ENCODE measurements at regions not wholly inside any gene's neighbourhood (a gene's known extent, or its start where the extent isn't known, plus 50 kb on each side); places are given as distances from the start of the nearest gene placed in this dataset.

DNA sequence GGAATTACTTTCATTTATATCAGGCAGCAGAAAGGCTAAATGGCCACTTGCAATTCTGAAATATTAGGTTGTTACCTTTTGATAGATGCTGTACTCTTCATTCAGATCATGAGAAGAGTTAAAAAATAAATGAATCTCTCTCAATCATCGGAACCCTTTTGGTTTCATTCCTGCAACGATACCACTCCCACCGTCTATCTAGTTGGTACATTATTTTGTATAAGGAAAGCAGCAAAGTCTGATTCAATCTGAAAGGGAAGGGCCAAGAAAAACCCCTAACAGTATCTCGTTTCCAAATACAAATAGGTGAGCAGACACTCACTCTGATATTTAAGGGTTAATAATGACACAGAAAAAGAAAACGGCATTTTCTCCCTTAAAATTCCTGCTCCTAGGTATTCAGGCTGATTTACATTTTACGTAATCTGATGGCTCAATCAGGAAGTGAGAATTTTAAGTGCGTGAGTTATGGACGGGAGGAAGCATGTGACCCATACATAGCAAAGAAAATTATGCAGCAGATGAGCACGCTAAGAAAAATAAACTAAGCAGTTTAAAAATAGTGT is 209.4 kb upstream of the KLF14 start:
- intact Hi-C loops (cut with micrococcal nuclease; ENCODE audit: unreplicated experiment) = no loop called here
- peaks cover 7% of the 10 kb centered on the region; the same call in 1 of the 2 replicates for H3K4me1 ChIP-seq
- no peaks in the 10 kb centered on the region for H3K36me3 ChIP-seq (ENCODE audit: control insufficient read depth, insufficient read depth, low read length)
- peak overlapping the region; percentile 23 for H3K4me3 ChIP-seq (ENCODE audit: low read depth, low read length)
- DNase-seq = no peak
- no peaks in the 10 kb centered on the region for H3K27me3 ChIP-seq (replicated peaks; ENCODE audit: control insufficient read depth, insufficient read depth, low read length)
- CTCF ChIA-PET = interaction anchor here (1.5 kb wide), 1 partner anchor 46 kb away, joined by 6 read pairs; no protein-coding TSS in a partner anchor
- TF ChIP-seq CTCF (IDR thresholded peaks at IDR 0.05; ENCODE audit: insufficient read depth in 1 of 2, low read depth in 1 of 2, low read length in 1 of 2, severe bottlenecking in 1 of 2, unreplicated experiment in 1 of 2) = no peak
- Mint-ChIP-seq H3K4me1 (ENCODE audit: low read depth, unreplicated experiment) (peaks cover 16% of the 10 kb centered on the region), H3K4me3 (ENCODE audit: unreplicated experiment) (peak overlapping the region; percentile 91), H3K36me3 (ENCODE audit: insufficient read depth, unreplicated experiment) (no peaks in the 10 kb centered on the region), H3K27me3 (ENCODE audit: insufficient read depth, unreplicated experiment) (no peaks in the 10 kb centered on the region), H3K9me3 (ENCODE audit: unreplicated experiment) (no peaks in the 10 kb centered on the region), H3K27ac (ENCODE audit: unreplicated experiment) (peak overlapping the region; percentile 67)
- BruUV-seq (replicated peaks) = no TSS peak
- no peaks in the 10 kb centered on the region for H3K9me3 ChIP-seq
- POLR2A ChIA-PET = no interaction called here

- no TSS peak for BruUV-seq (replicated peaks)
- DNase-seq = no peak
- no peaks in the 10 kb centered on the region for H3K36me3 Mint-ChIP-seq (ENCODE audit: insufficient read depth, unreplicated experiment)
- H3K4me3 Mint-ChIP-seq (ENCODE audit: unreplicated experiment) = peak overlapping the region; percentile 91
- no peaks in the 10 kb centered on the region for H3K27me3 ChIP-seq (replicated peaks; ENCODE audit: control insufficient read depth, insufficient read depth, low read length)
- CTCF ChIA-PET = interaction anchor here (1.5 kb wide), 1 partner anchor 47 kb away, joined by 6 read pairs; no protein-coding TSS in a partner anchor
- no peaks in the 10 kb centered on the region for H3K9me3 Mint-ChIP-seq (ENCODE audit: unreplicated experiment)
- H3K9me3 ChIP-seq = no peaks in the 10 kb centered on the region
- intact Hi-C loops (cut with micrococcal nuclease; ENCODE audit: unreplicated experiment) = no loop called here
- H3K4me3 ChIP-seq (ENCODE audit: low read depth, low read length) = 0 out of 2 replicates have a peak overlapping the region, but pooled peaks have one; percentile 3
- H3K27ac Mint-ChIP-seq (ENCODE audit: unreplicated experiment) = peak overlapping the region; percentile 67
- H3K4me1 Mint-ChIP-seq (ENCODE audit: low read depth, unreplicated experiment) = peaks cover 16% of the 10 kb centered on the region
- no peak for TF ChIP-seq CTCF (IDR thresholded peaks at IDR 0.05; ENCODE audit: insufficient read depth in 1 of 2, low read depth in 1 of 2, low read length in 1 of 2, severe bottlenecking in 1 of 2, unreplicated experiment in 1 of 2)
- no peaks in the 10 kb centered on the region for H3K36me3 ChIP-seq (ENCODE audit: control insufficient read depth, insufficient read depth, low read length)
- H3K27me3 Mint-ChIP-seq (ENCODE audit: insufficient read depth, unreplicated experiment) = no peaks in the 10 kb centered on the region
- peaks cover 7% of the 10 kb centered on the region; the same call in 1 of the 2 replicates for H3K4me1 ChIP-seq
- POLR2A ChIA-PET = interaction anchor here (0.6 kb wide), 1 partner anchor 18 kb away, joined by 10 read pairs; no protein-coding TSS in a partner anchor
Measured at GRCh38 chr7:130943981-130944380, 210.0 kb upstream of the KLF14 start.

DNA sequence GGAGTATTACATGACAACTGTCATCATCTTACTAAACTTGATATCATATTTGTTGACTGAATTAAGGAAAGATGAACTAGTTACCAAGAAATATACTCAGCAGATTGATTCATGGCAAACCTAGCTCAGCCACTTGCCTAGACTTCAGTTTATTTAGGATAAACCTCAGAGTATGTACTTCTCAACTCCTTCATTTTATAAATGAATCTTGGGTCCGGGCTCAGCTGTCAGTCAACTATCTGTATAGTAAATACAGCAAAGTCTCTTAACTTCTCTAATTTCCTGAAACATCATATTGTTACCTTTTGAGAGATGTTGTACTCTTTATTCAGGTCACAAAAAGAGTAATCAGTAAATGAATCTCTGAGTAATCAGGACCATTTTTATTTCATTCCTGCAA is 211.0 kb upstream of the KLF14 start:
- POLR2A ChIA-PET = no interaction called here
- H3K4me3 ChIP-seq (ENCODE audit: low read depth, low read length) = no peak overlapping the region
- intact Hi-C loops (cut with micrococcal nuclease; ENCODE audit: unreplicated experiment) = no loop called here

More for the DNA sequence above, 211.0 kb upstream of the KLF14 start:
- Mint-ChIP-seq H3K4me1 (ENCODE audit: low read depth, unreplicated experiment) (peaks cover 11% of the 10 kb centered on the region), H3K27me3 (ENCODE audit: insufficient read depth, unreplicated experiment) (no peaks in the 10 kb centered on the region), H3K27ac (ENCODE audit: unreplicated experiment) (no peak overlapping the region), H3K36me3 (ENCODE audit: insufficient read depth, unreplicated experiment) (no peaks in the 10 kb centered on the region), H3K9me3 (ENCODE audit: unreplicated experiment) (no peaks in the 10 kb centered on the region), H3K4me3 (ENCODE audit: unreplicated experiment) (no peak overlapping the region)
- no TSS peak for BruUV-seq (replicated peaks)
- no peaks in the 10 kb centered on the region for H3K9me3 ChIP-seq
- H3K4me1 ChIP-seq = peaks cover 7% of the 10 kb centered on the region; the same call in 1 of the 2 replicates
- no peaks in the 10 kb centered on the region for H3K36me3 ChIP-seq (ENCODE audit: control insufficient read depth, insufficient read depth, low read length)
- TF ChIP-seq CTCF (IDR thresholded peaks at IDR 0.05; ENCODE audit: insufficient read depth in 1 of 2, low read depth in 1 of 2, low read length in 1 of 2, severe bottlenecking in 1 of 2, unreplicated experiment in 1 of 2) = no peak
- CTCF ChIA-PET = interaction anchor here (1.5 kb wide), 1 partner anchor 48 kb away, joined by 6 read pairs; no protein-coding TSS in a partner anchor
- no peak for DNase-seq
- no peaks in the 10 kb centered on the region for H3K27me3 ChIP-seq (replicated peaks; ENCODE audit: control insufficient read depth, insufficient read depth, low read length)
